ENCODE measurements at regions not wholly inside any gene's neighbourhood (a gene's known extent, or its start where the extent isn't known, plus 50 kb on each side); places are given as distances from the start of the nearest gene placed in this dataset.

- H3K27ac ChIP-seq, result no peak overlapping the region
- TF ChIP-seq ZFX (IDR thresholded peaks at IDR 0.05) (no peak), CTCF (conservative IDR thresholded peaks at IDR 0.05) (no peak)
Observed at GRCh38 chr5:107320376-107320775, 350.4 kb downstream of the EFNA5 start.

- no peak overlapping the region for H3K27ac ChIP-seq
- TF ChIP-seq CTCF (conservative IDR thresholded peaks at IDR 0.05), result no peak
- no peak for TF ChIP-seq ZFX (IDR thresholded peaks at IDR 0.05)
Observed at GRCh38 chr5:107319901-107320300, 350.8 kb downstream of the EFNA5 start.

GRCh38 chr5:107314330-107314729, 356.4 kb downstream of the EFNA5 start:
- no peak for TF ChIP-seq CTCF (conservative IDR thresholded peaks at IDR 0.05)
- no peak for TF ChIP-seq ZFX (IDR thresholded peaks at IDR 0.05)
- no peak overlapping the region for H3K27ac ChIP-seq

GRCh38 chr5:107313921-107314320, 356.8 kb downstream of the EFNA5 start:
- TF ChIP-seq CTCF (conservative IDR thresholded peaks at IDR 0.05), result no peak
- no peak for TF ChIP-seq ZFX (IDR thresholded peaks at IDR 0.05)
- no peak overlapping the region for H3K27ac ChIP-seq

- TF ChIP-seq ZFX (IDR thresholded peaks at IDR 0.05) (no peak), CTCF (conservative IDR thresholded peaks at IDR 0.05) (no peak)
- no peak overlapping the region for H3K27ac ChIP-seq
Observed at GRCh38 chr5:107313098-107313497, 357.6 kb downstream of the EFNA5 start.

- no peak for TF ChIP-seq ZFX (IDR thresholded peaks at IDR 0.05)
- TF ChIP-seq CTCF (conservative IDR thresholded peaks at IDR 0.05), result no peak
- no peak overlapping the region for H3K27ac ChIP-seq
Observed at GRCh38 chr5:107310181-107310580, 360.6 kb downstream of the EFNA5 start.

- no peak overlapping the region for H3K27ac ChIP-seq
- TF ChIP-seq CTCF (conservative IDR thresholded peaks at IDR 0.05), result no peak
Observed at GRCh38 chr5:107306594-107306993, 364.1 kb downstream of the EFNA5 start.
